ENCODE measurements at regions not wholly inside any gene's neighbourhood (a gene's known extent, or its start where the extent isn't known, plus 50 kb on each side); places are given as distances from the start of the nearest gene placed in this dataset.

- in situ Hi-C loops (cut with HindIII; ENCODE audit: low pct_unique_long_range_greater_than_20kb, low sequenced_read_pairs), result no loop called here
- CTCF ChIA-PET, result no interaction called here
These were observed 1232.7 kb downstream of the BRD1 start for GRCh38 chr22:48594757-48595510.

DNA sequence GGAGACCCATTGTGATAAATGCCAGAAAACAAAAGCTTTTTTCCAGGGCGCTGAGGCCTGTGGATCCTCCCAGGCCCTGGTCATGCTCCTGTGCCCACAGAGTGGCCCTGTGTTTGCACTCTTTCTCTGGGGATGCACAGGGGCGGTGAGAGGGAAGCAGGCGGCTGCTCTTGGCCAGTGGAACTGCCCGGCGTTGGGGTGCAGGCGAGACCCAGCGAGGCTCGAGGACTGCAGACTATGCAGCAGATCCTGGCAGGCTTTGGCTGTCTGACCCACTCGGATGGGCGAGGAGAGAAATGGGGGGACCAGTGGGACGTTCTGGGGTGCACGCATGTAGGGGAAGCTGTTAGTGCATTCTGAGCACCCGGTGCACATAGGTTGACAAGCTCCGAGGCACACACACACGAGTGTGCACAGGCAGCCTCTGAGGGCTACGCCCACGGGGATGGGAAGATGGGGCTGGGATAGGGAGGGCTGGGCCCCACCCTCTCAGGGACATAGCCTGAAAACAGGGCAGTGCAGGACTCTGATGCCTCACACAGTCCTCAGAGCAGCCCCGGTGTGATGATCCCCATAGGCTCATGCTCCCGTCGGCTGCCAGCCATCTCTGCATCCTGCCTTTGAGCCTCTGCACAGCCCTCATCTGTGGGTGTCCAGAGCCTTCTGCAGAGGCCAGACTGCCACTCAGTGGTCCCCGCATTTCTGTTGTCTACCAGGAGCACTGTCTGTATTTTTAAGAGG is 1233.5 kb downstream of the BRD1 start:
- peak; percentile 51; the same call in 1 of the 2 replicates for ATAC-seq
- DNase-seq (ENCODE audit: low read depth, low spot score), result no peak
- no TSS peak for BruUV-seq (replicated peaks)
- Histone ChIP-seq H3K27me3 (ENCODE audit: control insufficient read depth, insufficient read depth, low read length) (peaks cover 2% of the 10 kb centered on the region; the same call in 1 of the 2 replicates), H3K27ac (ENCODE audit: low read length) (no peak overlapping the region), H3K4me1 (ENCODE audit: control insufficient read depth, insufficient read depth, low read length) (no peaks in the 10 kb centered on the region), H3K9me3 (ENCODE audit: control insufficient read depth, insufficient read depth, low read depth, low read length) (no peaks in the 10 kb centered on the region), H3K36me3 (ENCODE audit: control insufficient read depth, insufficient read depth, low read length) (no peaks in the 10 kb centered on the region), H3K4me3 (ENCODE audit: low read depth in 2 of 2, low read length in 2 of 2) (no peak overlapping the region)
- in situ Hi-C loops (cut with HindIII; ENCODE audit: low pct_unique_long_range_greater_than_20kb, low sequenced_read_pairs), result no loop called here
- ChIA-PET POLR2A (no interaction called here), CTCF (no interaction called here)
- TF ChIP-seq POLR2AphosphoS5 (IDR thresholded peaks at IDR 0.05; ENCODE audit: low read depth, low read length), result no peak
- no peak for TF ChIP-seq CTCF (IDR thresholded peaks at IDR 0.05)
- TF ChIP-seq TCF7L2 (IDR thresholded peaks at IDR 0.05; ENCODE audit: low read depth, low read length), result no peak
- TF ChIP-seq, protein P1, sequence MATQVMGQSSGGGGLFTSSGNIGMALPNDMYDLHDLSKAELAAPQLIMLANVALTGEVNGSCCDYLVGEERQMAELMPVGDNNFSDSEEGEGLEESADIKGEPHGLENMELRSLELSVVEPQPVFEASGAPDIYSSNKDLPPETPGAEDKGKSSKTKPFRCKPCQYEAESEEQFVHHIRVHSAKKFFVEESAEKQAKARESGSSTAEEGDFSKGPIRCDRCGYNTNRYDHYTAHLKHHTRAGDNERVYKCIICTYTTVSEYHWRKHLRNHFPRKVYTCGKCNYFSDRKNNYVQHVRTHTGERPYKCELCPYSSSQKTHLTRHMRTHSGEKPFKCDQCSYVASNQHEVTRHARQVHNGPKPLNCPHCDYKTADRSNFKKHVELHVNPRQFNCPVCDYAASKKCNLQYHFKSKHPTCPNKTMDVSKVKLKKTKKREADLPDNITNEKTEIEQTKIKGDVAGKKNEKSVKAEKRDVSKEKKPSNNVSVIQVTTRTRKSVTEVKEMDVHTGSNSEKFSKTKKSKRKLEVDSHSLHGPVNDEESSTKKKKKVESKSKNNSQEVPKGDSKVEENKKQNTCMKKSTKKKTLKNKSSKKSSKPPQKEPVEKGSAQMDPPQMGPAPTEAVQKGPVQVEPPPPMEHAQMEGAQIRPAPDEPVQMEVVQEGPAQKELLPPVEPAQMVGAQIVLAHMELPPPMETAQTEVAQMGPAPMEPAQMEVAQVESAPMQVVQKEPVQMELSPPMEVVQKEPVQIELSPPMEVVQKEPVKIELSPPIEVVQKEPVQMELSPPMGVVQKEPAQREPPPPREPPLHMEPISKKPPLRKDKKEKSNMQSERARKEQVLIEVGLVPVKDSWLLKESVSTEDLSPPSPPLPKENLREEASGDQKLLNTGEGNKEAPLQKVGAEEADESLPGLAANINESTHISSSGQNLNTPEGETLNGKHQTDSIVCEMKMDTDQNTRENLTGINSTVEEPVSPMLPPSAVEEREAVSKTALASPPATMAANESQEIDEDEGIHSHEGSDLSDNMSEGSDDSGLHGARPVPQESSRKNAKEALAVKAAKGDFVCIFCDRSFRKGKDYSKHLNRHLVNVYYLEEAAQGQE (IDR thresholded peaks at IDR 0.05; ENCODE audit: insufficient read depth in 1 of 2, low read depth in 2 of 2, low read length in 1 of 2), result no peak
- TF ChIP-seq SIN3A (IDR thresholded peaks at IDR 0.05; ENCODE audit: borderline replicate concordance, insufficient read depth, low read depth, low read length), result no peak
- intact Hi-C loops (cut with micrococcal nuclease; ENCODE audit: unreplicated experiment), result no loop called here

More at GRCh38 chr22:48594757-48595510, 1232.7 kb downstream of the BRD1 start:
- no peaks in the 10 kb centered on the region for H3K36me3 ChIP-seq (ENCODE audit: control insufficient read depth, insufficient read depth, low read length)
- POLR2A ChIA-PET, result no interaction called here
- DNase-seq (ENCODE audit: low read depth, low spot score) (no peak), ATAC-seq (no peak)
- H3K4me1 ChIP-seq (ENCODE audit: control insufficient read depth, insufficient read depth, low read length), result no peaks in the 10 kb centered on the region
- TF ChIP-seq CTCF (IDR thresholded peaks at IDR 0.05) (no peak), POLR2AphosphoS5 (IDR thresholded peaks at IDR 0.05; ENCODE audit: low read depth, low read length) (no peak), SIN3A (IDR thresholded peaks at IDR 0.05; ENCODE audit: borderline replicate concordance, insufficient read depth, low read depth, low read length) (no peak), TCF7L2 (IDR thresholded peaks at IDR 0.05; ENCODE audit: low read depth, low read length) (no peak)
- TF ChIP-seq, protein P1 (IDR thresholded peaks at IDR 0.05; ENCODE audit: insufficient read depth in 1 of 2, low read depth in 2 of 2, low read length in 1 of 2), result no peak
- H3K27ac ChIP-seq (ENCODE audit: low read length), result no peak overlapping the region
- no peaks in the 10 kb centered on the region for H3K9me3 ChIP-seq (ENCODE audit: control insufficient read depth, insufficient read depth, low read depth, low read length)
- peaks cover 2% of the 10 kb centered on the region; the same call in 1 of the 2 replicates for H3K27me3 ChIP-seq (ENCODE audit: control insufficient read depth, insufficient read depth, low read length)
- intact Hi-C loops (cut with micrococcal nuclease; ENCODE audit: unreplicated experiment), result no loop called here
- H3K4me3 ChIP-seq (ENCODE audit: low read depth in 2 of 2, low read length in 2 of 2), result no peak overlapping the region
- no TSS peak for BruUV-seq (replicated peaks)

Measured in Panc1 (cell line).